GM12878 (cell line): ENCODE measurements at regions not wholly inside any gene's neighbourhood (a gene's known extent, or its start where the extent isn't known, plus 50 kb on each side); places are given as distances from the start of the nearest gene placed in this dataset.

Experiments
- ATAC-seq: fragments of 200-7000 bp; cut with Tn5 transposase; 3 replicates; pipeline ENCODE4 v1.9.1; 2020; ENCODE audit warnings: mild to moderate bottlenecking, moderate library complexity
- BruUV-seq: library from RNA; stranded (reverse); fragments of 400-500 nt; replicated peaks from 2 replicates; lab custom pipeline; 2021; lab: Mats Ljungman, UMichigan
- CTCF ChIA-PET: fragments of 300-600 bp; sonication (Branson Sonifier 250); formaldehyde crosslinking; extraction: SDS; loops from one replicate; lab custom pipeline; 2021; ENCODE audit warnings: inconsistent platforms; lab: Yijun Ruan, JAX
- POLR2A ChIA-PET: fragments of 350-600 bp; formaldehyde crosslinking; extraction: SDS; loops from one replicate; lab custom pipeline; 2021; ENCODE audit warnings: inconsistent platforms; lab: Charles Lee
- RAD21 ChIA-PET: fragments of 300-600 bp; sonication (Branson Sonifier 250); formaldehyde crosslinking; loops from one replicate; lab custom pipeline; 2023; ENCODE audit warnings: antibody characterized with exemption; ENCODE audit not compliant: unreplicated experiment; lab: Charles Lee
- SMC1A ChIA-PET: fragments of 300-600 bp; sonication (Branson Sonifier 250); formaldehyde crosslinking; loops from one replicate; lab custom pipeline; 2023; ENCODE audit not compliant: unreplicated experiment, uncharacterized antibody; lab: Charles Lee
- DNase-seq: peaks from one replicate; pipeline ENCODE4 v3.0.0-alpha.2; 2011; ENCODE audit warnings: low read depth, low spot score
- FAIRE-seq: peaks from 3 replicates; lab custom pipeline; 2011; peaks lifted over from hg19 to GRCh38; lab: Jason Lieb, UNC
- H2AFZ ChIP-seq: 2 replicates; pipeline ENCODE4 v1.6.0; 2011; ENCODE audit warnings: low read depth, low read length, control low read depth; ENCODE audit not compliant: control insufficient read depth
- H3K27ac ChIP-seq: 2 replicates; pipeline ENCODE4 v1.5.1; 2011; ENCODE audit warnings: control low read depth; ENCODE audit not compliant: control insufficient read depth, insufficient read depth
- H3K27me3 ChIP-seq, 2 experiments: replicated peaks in 1 of 2; 2 replicates each; pipeline versions ENCODE4 v1.6.0 to v1.6.1; 2011; ENCODE audit warnings: low read length in 1 of 2; ENCODE audit not compliant: control insufficient read depth in 2 of 2, insufficient read depth in 2 of 2
- H3K36me3 ChIP-seq, 2 experiments: 2 replicates each; pipeline ENCODE4 v1.5.1; 2011; ENCODE audit warnings: low read length in 1 of 2; ENCODE audit not compliant: control insufficient read depth in 2 of 2, insufficient read depth in 2 of 2
- H3K4me1 ChIP-seq: 2 replicates; pipeline ENCODE4 v1.6.1; 2011; ENCODE audit warnings: mild to moderate bottlenecking, low read length, moderate library complexity, mixed read lengths; ENCODE audit not compliant: control insufficient read depth, insufficient read depth
- H3K4me2 ChIP-seq: 2 replicates; pipeline ENCODE4 v1.6.0; 2011; ENCODE audit warnings: control low read depth; ENCODE audit not compliant: control insufficient read depth, insufficient read depth
- H3K4me3 ChIP-seq: fragments of 200-600 bp; sonication (generic); 2 replicates; pipeline ENCODE4 v1.5.1; 2016
- H3K79me2 ChIP-seq: 2 replicates; pipeline ENCODE4 v1.6.0; 2011; ENCODE audit warnings: low read length; ENCODE audit not compliant: control insufficient read depth, insufficient read depth
- H3K9ac ChIP-seq: 2 replicates; pipeline ENCODE4 v1.8.0; 2011; ENCODE audit warnings: low read length, control low read depth, mixed read lengths; ENCODE audit not compliant: control insufficient read depth, insufficient read depth
- H3K9me3 ChIP-seq: replicated peaks from 3 replicates; pipeline ENCODE4 v1.5.1; 2011; ENCODE audit warnings: mild to moderate bottlenecking, low read length; ENCODE audit not compliant: control insufficient read depth, insufficient read depth
- H4K20me1 ChIP-seq: 2 replicates; pipeline ENCODE4 v1.6.0; 2011; ENCODE audit not compliant: control insufficient read depth, insufficient read depth
- ASH2L ChIP-seq: fragments of 300-600, 200-600 bp; sonication (generic); IDR thresholded peaks from 2 replicates; pipeline ENCODE4 v1.6.1; 2017; ENCODE audit warnings: low read depth, mild to moderate bottlenecking, borderline replicate concordance
- CHD4 ChIP-seq: fragments of 200-600 bp; sonication (generic); IDR thresholded peaks from 2 replicates; pipeline ENCODE4 v1.6.1; 2016; ENCODE audit warnings: mild to moderate bottlenecking
- EP300 ChIP-seq, 2 experiments: fragments of 150-350 bp in 1 of 2; IDR thresholded peaks; 2 replicates each; pipeline ENCODE4 v1.6.1; 2011 to 2012; ENCODE audit warnings: low read depth in 2 of 2, low read length in 2 of 2, borderline replicate concordance in 1 of 2, improper control_type of control experiment in 1 of 2, inconsistent platforms in 1 of 2; ENCODE audit not compliant: control insufficient read depth in 1 of 2
- FOXK2 ChIP-seq: fragments of 450-650 bp; IDR thresholded peaks from 2 replicates; pipeline ENCODE4 v1.6.1; 2017; ENCODE audit warnings: mild to moderate bottlenecking, moderate library complexity
- NFIC ChIP-seq: IDR thresholded peaks from 2 replicates; pipeline ENCODE4 v1.6.1; 2012; ENCODE audit warnings: low read depth, mild to moderate bottlenecking, inconsistent platforms, low read length, moderate library complexity
- SRF ChIP-seq, 2 experiments: IDR thresholded peaks; 2 replicates each; pipeline ENCODE4 v1.6.1; 2011; ENCODE audit warnings: low read depth in 2 of 2, low read length in 2 of 2, mild to moderate bottlenecking in 1 of 2, moderate library complexity in 1 of 2
- TARDBP ChIP-seq: IDR thresholded peaks from 2 replicates; pipeline ENCODE4 v1.6.1; 2016; ENCODE audit warnings: borderline replicate concordance
- ZNF24 ChIP-seq: fragments of 450-650 bp; IDR thresholded peaks from 2 replicates; pipeline ENCODE4 v1.6.1; 2017; ENCODE audit warnings: antibody characterized with exemption, mild to moderate bottlenecking
- WGBS: methylation state at CpG from one replicate; pipeline ENCODE4 v1.1.6; 2016; ENCODE audit warnings: low lambda C conversion rate; ENCODE audit not compliant: insufficient replicate concordance, insufficient coverage; ENCODE audit errors: missing lambda C conversion rate; 5-methylcytosine and 5-hydroxymethylcytosine counted together
- in situ Hi-C: fragments of 300-500 bp; cut with MboI; formaldehyde crosslinking; loops from 9 replicates; pipeline ENCODE4 v1.14.3; 2018; ENCODE audit warnings: mixed read lengths
- intact Hi-C: fragments of 100-400 bp; cut with micrococcal nuclease; formaldehyde crosslinking; loops from one replicate; pipeline ENCODE4 v1.14.2; 2022; ENCODE audit not compliant: unreplicated experiment
- TF ChIP-seq, protein P1 (sequence below): fragments of 150-350 bp; IDR thresholded peaks from 2 replicates; pipeline ENCODE4 v1.6.1; 2016; ENCODE audit warnings: low read depth, low read length
- TF ChIP-seq, protein P2 (sequence below): fragments of 450-650 bp; IDR thresholded peaks from 2 replicates; pipeline ENCODE4 v1.6.1; 2018; ENCODE audit warnings: borderline replicate concordance, mild to moderate bottlenecking; ENCODE audit not compliant: partially characterized antibody
- TF ChIP-seq, protein P3 (sequence below): fragments of 450-650 bp; formaldehyde crosslinking; IDR thresholded peaks from 2 replicates; pipeline ENCODE4 v1.4.0; 2020; ENCODE audit warnings: mild to moderate bottlenecking, moderate library complexity
- TF ChIP-seq, protein P4 (sequence below): fragments of 450-650 bp; formaldehyde crosslinking; IDR thresholded peaks from 2 replicates; pipeline ENCODE4 v1.5.0; 2022; ENCODE audit warnings: mild to moderate bottlenecking, missing genetic modification characterization

DNA sequence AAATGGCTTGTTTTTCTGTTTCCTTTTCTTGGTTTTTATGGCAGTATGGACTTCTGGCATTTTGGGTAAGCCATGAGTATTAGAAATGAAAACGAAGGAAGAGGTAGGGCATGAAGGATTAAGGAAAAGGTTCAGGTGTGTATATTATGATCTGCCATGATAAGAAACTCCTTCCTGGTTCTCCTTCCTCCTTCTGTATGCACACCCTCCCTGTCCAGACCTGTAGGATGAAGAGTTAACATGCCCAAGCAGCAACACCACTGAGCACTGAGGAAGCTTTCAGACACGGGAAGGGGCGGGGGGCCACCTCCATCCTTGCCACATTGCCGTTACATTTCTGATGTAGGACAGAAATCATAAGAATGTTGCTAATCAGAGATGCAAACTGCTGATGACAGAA lies 361.0 kb upstream of the ZMIZ1 start:
- Histone ChIP-seq H4K20me1 (no peaks in the 10 kb centered on the region), H3K79me2 (no peaks in the 10 kb centered on the region), H3K9me3 (no peaks in the 10 kb centered on the region), H3K9ac (no peak overlapping the region), H3K4me2 (no peak overlapping the region), H3K4me3 (no peak overlapping the region), H3K27ac (no peak overlapping the region), H3K27me3 (no peaks in the 10 kb centered on the region), H2AFZ (no peak overlapping the region), H3K36me3 (no peaks in the 10 kb centered on the region), H3K4me1 (no peaks in the 10 kb centered on the region)
- CTCF ChIA-PET = no interaction called here
- 0% methylated on average over 4 of the region's 4 CpGs for whole genome bisulfite sequencing
- no peak for ATAC-seq
- in situ Hi-C loops = no loop called here
- POLR2A ChIA-PET = no interaction called here
- FAIRE-seq = no peak
- BruUV-seq = no TSS peak
- RAD21 ChIA-PET = no interaction called here
- DNase-seq = no peak
- intact Hi-C loops = no loop called here
- SMC1A ChIA-PET = no interaction called here
- no peak for TF ChIP-seq ASH2L
- TF ChIP-seq FOXK2 = no peak
- no peak for TF ChIP-seq EP300 (IDR thresholded peaks at IDR 0.05; ENCODE audit: borderline replicate concordance in 1 of 2, control insufficient read depth in 1 of 2, low read depth in 2 of 2, low read length in 2 of 2)
- TF ChIP-seq ZNF24 = no peak
- TF ChIP-seq, protein P1, sequence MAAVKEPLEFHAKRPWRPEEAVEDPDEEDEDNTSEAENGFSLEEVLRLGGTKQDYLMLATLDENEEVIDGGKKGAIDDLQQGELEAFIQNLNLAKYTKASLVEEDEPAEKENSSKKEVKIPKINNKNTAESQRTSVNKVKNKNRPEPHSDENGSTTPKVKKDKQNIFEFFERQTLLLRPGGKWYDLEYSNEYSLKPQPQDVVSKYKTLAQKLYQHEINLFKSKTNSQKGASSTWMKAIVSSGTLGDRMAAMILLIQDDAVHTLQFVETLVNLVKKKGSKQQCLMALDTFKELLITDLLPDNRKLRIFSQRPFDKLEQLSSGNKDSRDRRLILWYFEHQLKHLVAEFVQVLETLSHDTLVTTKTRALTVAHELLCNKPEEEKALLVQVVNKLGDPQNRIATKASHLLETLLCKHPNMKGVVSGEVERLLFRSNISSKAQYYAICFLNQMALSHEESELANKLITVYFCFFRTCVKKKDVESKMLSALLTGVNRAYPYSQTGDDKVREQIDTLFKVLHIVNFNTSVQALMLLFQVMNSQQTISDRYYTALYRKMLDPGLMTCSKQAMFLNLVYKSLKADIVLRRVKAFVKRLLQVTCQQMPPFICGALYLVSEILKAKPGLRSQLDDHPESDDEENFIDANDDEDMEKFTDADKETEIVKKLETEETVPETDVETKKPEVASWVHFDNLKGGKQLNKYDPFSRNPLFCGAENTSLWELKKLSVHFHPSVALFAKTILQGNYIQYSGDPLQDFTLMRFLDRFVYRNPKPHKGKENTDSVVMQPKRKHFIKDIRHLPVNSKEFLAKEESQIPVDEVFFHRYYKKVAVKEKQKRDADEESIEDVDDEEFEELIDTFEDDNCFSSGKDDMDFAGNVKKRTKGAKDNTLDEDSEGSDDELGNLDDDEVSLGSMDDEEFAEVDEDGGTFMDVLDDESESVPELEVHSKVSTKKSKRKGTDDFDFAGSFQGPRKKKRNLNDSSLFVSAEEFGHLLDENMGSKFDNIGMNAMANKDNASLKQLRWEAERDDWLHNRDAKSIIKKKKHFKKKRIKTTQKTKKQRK = no peak
- TF ChIP-seq NFIC = no peak
- no peak for TF ChIP-seq TARDBP
- TF ChIP-seq SRF (IDR thresholded peaks at IDR 0.05; ENCODE audit: low read depth in 2 of 2, low read length in 2 of 2) = no peak
- no peak for TF ChIP-seq CHD4
- TF ChIP-seq, protein P2, sequence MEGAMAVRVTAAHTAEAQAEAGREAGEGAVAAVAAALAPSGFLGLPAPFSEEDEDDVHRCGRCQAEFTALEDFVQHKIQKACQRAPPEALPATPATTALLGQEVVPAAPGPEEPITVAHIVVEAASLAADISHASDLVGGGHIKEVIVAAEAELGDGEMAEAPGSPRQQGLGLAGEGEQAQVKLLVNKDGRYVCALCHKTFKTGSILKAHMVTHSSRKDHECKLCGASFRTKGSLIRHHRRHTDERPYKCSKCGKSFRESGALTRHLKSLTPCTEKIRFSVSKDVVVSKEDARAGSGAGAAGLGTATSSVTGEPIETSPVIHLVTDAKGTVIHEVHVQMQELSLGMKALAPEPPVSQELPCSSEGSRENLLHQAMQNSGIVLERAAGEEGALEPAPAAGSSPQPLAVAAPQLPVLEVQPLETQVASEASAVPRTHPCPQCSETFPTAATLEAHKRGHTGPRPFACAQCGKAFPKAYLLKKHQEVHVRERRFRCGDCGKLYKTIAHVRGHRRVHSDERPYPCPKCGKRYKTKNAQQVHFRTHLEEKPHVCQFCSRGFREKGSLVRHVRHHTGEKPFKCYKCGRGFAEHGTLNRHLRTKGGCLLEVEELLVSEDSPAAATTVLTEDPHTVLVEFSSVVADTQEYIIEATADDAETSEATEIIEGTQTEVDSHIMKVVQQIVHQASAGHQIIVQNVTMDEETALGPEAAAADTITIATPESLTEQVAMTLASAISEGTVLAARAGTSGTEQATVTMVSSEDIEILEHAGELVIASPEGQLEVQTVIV = no peak
- TF ChIP-seq, protein P3, sequence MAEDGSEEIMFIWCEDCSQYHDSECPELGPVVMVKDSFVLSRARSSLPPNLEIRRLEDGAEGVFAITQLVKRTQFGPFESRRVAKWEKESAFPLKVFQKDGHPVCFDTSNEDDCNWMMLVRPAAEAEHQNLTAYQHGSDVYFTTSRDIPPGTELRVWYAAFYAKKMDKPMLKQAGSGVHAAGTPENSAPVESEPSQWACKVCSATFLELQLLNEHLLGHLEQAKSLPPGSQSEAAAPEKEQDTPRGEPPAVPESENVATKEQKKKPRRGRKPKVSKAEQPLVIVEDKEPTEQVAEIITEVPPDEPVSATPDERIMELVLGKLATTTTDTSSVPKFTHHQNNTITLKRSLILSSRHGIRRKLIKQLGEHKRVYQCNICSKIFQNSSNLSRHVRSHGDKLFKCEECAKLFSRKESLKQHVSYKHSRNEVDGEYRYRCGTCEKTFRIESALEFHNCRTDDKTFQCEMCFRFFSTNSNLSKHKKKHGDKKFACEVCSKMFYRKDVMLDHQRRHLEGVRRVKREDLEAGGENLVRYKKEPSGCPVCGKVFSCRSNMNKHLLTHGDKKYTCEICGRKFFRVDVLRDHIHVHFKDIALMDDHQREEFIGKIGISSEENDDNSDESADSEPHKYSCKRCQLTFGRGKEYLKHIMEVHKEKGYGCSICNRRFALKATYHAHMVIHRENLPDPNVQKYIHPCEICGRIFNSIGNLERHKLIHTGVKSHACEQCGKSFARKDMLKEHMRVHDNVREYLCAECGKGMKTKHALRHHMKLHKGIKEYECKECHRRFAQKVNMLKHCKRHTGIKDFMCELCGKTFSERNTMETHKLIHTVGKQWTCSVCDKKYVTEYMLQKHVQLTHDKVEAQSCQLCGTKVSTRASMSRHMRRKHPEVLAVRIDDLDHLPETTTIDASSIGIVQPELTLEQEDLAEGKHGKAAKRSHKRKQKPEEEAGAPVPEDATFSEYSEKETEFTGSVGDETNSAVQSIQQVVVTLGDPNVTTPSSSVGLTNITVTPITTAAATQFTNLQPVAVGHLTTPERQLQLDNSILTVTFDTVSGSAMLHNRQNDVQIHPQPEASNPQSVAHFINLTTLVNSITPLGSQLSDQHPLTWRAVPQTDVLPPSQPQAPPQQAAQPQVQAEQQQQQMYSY (CRISPR knock-in tag) = no peak
- TF ChIP-seq, protein P4, sequence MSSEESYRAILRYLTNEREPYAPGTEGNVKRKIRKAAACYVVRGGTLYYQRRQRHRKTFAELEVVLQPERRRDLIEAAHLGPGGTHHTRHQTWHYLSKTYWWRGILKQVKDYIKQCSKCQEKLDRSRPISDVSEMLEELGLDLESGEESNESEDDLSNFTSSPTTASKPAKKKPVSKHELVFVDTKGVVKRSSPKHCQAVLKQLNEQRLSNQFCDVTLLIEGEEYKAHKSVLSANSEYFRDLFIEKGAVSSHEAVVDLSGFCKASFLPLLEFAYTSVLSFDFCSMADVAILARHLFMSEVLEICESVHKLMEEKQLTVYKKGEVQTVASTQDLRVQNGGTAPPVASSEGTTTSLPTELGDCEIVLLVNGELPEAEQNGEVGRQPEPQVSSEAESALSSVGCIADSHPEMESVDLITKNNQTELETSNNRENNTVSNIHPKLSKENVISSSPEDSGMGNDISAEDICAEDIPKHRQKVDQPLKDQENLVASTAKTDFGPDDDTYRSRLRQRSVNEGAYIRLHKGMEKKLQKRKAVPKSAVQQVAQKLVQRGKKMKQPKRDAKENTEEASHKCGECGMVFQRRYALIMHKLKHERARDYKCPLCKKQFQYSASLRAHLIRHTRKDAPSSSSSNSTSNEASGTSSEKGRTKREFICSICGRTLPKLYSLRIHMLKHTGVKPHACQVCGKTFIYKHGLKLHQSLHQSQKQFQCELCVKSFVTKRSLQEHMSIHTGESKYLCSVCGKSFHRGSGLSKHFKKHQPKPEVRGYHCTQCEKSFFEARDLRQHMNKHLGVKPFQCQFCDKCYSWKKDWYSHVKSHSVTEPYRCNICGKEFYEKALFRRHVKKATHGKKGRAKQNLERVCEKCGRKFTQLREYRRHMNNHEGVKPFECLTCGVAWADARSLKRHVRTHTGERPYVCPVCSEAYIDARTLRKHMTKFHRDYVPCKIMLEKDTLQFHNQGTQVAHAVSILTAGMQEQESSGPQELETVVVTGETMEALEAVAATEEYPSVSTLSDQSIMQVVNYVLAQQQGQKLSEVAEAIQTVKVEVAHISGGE (CRISPR knock-in tag) = no peak
